Activated CD4-positive, alpha-beta T cell treated with anti-CD3 and anti-CD28 coated beads for 36 hours (primary cell): ENCODE measurements at regions not wholly inside any gene's neighbourhood (a gene's known extent, or its start where the extent isn't known, plus 50 kb on each side); places are given as distances from the start of the nearest gene placed in this dataset.

Experiments used
- ATAC-seq: fragments of 200-7000 bp; cut with Tn5 transposase; one replicate; pipeline ENCODE4 v1.10.0; 2021; ENCODE audit warnings: mild to moderate bottlenecking, moderate library complexity
- CTCF ChIA-PET: fragments of 350-600 bp; sonication (Branson Sonifier 250); formaldehyde crosslinking; loops from one replicate; lab custom pipeline; 2021; ENCODE audit warnings: antibody characterized with exemption; lab: Charles Lee
- POLR2A ChIA-PET: fragments of 350-600 bp; sonication (Branson Sonifier 250); formaldehyde crosslinking; loops from one replicate; lab custom pipeline; 2021; ENCODE audit warnings: antibody characterized with exemption, inconsistent platforms; lab: Charles Lee
- DNase-seq: peaks from one replicate; pipeline ENCODE4 v3.0.0-alpha.2; 2020
- H3K27ac Mint-ChIP-seq: one replicate; pipeline ENCODE4 v1.8.0; 2021; ENCODE audit warnings: mixed read lengths
- H3K27me3 Mint-ChIP-seq: one replicate; pipeline ENCODE4 v1.8.0; 2021; ENCODE audit warnings: mixed read lengths
- H3K36me3 Mint-ChIP-seq: one replicate; pipeline ENCODE4 v1.8.0; 2021; ENCODE audit warnings: low read depth, mixed read lengths
- H3K4me1 Mint-ChIP-seq: one replicate; pipeline ENCODE4 v1.8.0; 2021; ENCODE audit warnings: mixed read lengths
- H3K4me3 Mint-ChIP-seq: one replicate; pipeline ENCODE4 v1.8.0; 2021; ENCODE audit warnings: mild to moderate bottlenecking, moderate library complexity, mixed read lengths
- H3K9me3 Mint-ChIP-seq: one replicate; pipeline ENCODE4 v1.8.0; 2021; ENCODE audit warnings: low read depth, mixed read lengths
- intact Hi-C, 2 experiments: fragments of 100-400 bp; cut with DNase I in 1 of 2; cut with micrococcal nuclease in 1 of 2; formaldehyde crosslinking; loops; one replicate each; pipeline versions ENCODE4 v1.14.2 to v1.15.1; 2022 to 2024; cut with DNase I, micrococcal nuclease

DNA sequence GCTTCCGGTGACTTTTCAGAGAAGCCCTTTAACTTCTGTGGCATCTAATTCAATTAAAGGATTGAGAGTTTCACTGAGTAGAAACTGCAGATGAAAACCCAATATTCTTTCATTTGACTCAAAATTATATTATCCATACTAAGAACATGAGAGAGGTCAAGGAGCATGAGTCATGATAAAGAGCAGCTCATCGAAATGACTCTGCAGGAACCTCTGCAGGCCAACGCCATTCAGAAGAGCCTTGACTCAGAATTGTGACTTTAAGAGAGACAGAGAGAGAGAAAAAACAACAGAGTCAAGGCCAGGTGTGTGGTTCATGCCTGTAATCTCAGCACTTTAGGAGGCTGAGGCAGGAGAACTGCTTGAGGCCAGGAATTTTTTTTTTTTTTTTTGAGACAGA, 417.2 kb upstream of the XYLT1 start:
- intact Hi-C loops: no loop called here
- no peaks in the 10 kb centered on the region for H3K36me3 Mint-ChIP-seq
- ChIA-PET CTCF (no interaction called here), POLR2A (no interaction called here)
- H3K27ac Mint-ChIP-seq: no peak overlapping the region
- ATAC-seq: peak; percentile 61
- no peak overlapping the region for H3K4me3 Mint-ChIP-seq
- peaks cover 2% of the 10 kb centered on the region for H3K9me3 Mint-ChIP-seq
- H3K4me1 Mint-ChIP-seq: no peaks in the 10 kb centered on the region
- peak; percentile 7 for DNase-seq
- peaks cover 16% of the 10 kb centered on the region for H3K27me3 Mint-ChIP-seq

DNA sequence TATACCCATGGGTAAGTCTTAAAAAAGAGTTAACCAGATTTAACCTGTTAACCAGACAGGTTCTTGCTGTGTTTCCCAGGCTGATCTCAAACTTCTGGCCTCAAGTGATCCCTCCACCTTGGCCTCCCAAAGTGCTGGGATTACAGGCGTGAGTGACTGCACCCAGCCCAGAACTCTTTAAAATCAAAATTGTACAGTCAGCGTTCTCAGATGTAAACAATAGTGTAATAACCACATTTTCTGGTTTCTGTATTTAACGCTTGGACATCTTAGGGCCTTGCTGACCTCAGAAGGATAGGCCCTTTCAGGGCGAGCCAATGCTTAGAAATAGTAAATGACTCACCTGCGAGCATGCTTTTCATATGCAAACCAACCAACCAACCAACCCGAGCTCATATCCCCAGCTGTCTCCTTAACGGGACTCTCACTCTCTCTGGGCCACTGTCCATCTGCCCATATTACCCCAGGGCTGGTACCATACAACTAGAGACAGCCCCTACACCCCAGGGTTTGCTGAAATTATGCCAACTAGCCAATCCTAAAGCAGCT, 415.0 kb upstream of the XYLT1 start:
- no peak for DNase-seq
- Mint-ChIP-seq H3K4me3 (no peak overlapping the region), H3K4me1 (no peaks in the 10 kb centered on the region), H3K27ac (no peak overlapping the region), H3K36me3 (no peaks in the 10 kb centered on the region), H3K27me3 (peaks cover 14% of the 10 kb centered on the region), H3K9me3 (no peaks in the 10 kb centered on the region)
- ATAC-seq: no peak
- ChIA-PET CTCF (no interaction called here), POLR2A (no interaction called here)
- intact Hi-C loops: no loop called here

DNA sequence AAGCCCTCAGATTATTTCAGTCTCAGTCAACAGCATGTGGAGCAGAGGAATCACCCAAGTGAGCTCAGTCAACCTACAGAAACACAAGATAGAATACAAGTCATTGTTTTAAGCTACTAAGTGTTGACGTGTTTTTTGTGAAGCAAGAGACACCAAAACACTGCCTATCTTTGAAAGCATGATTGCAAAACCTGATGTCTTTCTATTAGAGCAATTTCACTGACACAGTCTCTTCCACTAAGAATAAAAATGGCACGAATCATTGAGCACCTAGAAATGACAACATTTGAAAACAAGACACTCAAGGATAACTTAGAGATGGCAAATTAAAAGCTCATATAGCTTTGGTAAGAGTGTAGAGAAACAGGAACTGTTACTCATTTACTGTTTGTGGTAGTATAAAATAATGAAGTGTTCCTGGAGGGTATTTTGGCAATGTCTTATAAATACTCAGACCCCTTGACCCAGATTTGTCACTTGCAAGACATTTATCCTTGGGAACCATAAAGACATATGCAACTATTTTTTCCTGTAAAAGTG, 407.1 kb upstream of the XYLT1 start:
- no peak overlapping the region for H3K27ac Mint-ChIP-seq
- no peaks in the 10 kb centered on the region for H3K36me3 Mint-ChIP-seq
- intact Hi-C loops: no loop called here
- H3K9me3 Mint-ChIP-seq: no peaks in the 10 kb centered on the region
- ChIA-PET CTCF (no interaction called here), POLR2A (no interaction called here)
- no peaks in the 10 kb centered on the region for H3K4me1 Mint-ChIP-seq
- peaks cover 16% of the 10 kb centered on the region for H3K27me3 Mint-ChIP-seq
- DNase-seq (no peak), ATAC-seq (no peak)
- no peak overlapping the region for H3K4me3 Mint-ChIP-seq

DNA sequence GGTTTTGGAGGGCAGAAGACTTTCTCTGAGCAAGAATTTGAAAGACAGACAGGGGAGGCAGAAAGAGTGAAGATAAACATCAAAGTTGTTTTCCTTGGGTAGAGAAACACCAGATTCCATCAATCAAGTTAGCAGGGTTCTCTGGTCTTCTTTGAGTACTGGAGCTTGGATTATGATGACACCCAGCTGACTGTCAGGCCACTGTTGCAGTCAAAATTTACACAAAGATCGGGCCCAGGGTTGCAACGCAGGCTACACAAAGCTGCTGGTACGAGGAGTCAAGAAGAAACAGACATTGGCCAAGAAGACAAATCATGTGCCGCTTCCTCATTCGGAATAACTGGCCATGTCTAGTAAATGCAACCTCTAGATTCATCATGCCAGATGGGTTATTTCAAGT, 396.2 kb upstream of the XYLT1 start:
- no peaks in the 10 kb centered on the region for H3K36me3 Mint-ChIP-seq
- no peaks in the 10 kb centered on the region for H3K9me3 Mint-ChIP-seq
- H3K4me1 Mint-ChIP-seq: no peaks in the 10 kb centered on the region
- no peak overlapping the region for H3K27ac Mint-ChIP-seq
- ATAC-seq: no peak
- CTCF ChIA-PET: no interaction called here
- POLR2A ChIA-PET: no interaction called here
- peaks cover 3% of the 10 kb centered on the region for H3K27me3 Mint-ChIP-seq
- DNase-seq: no peak
- H3K4me3 Mint-ChIP-seq: no peak overlapping the region
- intact Hi-C loops: no loop called here

DNA sequence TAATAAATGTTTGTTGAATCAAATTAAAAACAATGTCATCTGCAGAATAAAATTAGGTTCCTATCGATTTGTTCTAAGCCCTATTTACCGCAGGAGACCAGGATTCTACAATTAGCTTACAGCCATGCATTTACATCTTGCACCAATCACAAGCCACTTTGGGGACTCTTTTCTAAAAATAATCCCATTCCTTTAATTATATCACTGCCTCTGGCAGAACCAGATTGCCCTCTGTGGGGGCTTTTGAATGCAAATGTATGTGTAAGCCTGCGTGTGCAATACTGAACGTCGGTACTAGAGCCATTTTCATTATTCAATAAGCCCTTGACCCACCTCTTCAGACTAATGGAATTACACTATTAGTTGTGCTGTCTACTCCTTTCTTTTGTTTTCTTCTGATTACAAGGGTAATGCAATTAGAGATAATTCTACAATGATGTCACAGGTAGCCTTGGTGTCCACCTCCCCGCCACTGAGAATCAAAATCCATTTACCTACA, 391.3 kb upstream of the XYLT1 start:
- ChIA-PET POLR2A (no interaction called here), CTCF (no interaction called here)
- Mint-ChIP-seq H3K27ac (no peak overlapping the region), H3K27me3 (peaks cover 3% of the 10 kb centered on the region), H3K4me3 (no peak overlapping the region), H3K36me3 (no peaks in the 10 kb centered on the region), H3K9me3 (no peaks in the 10 kb centered on the region), H3K4me1 (no peaks in the 10 kb centered on the region)
- no peak for ATAC-seq
- no peak for DNase-seq
- intact Hi-C loops: no loop called here

DNA sequence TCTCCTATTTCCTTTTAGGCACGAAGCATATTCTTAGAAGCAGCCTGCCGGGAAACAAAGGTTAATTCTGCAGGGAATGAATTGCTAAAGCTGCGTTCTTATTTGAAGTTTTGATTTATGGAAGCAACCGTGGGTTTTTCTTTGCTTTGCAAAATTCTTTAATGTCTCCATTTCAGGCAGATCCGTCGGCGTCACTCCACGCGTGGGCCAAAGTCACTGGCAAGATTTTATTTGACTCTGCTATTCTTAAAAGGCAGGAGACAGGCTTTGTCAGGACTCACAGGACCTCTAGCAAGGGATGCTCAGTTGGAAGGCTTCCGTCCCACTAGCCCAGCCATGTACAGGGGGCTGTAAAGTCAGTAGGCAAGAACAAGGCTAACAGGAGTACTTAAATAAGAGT, 387.3 kb upstream of the XYLT1 start:
- no peaks in the 10 kb centered on the region for H3K36me3 Mint-ChIP-seq
- no peak for DNase-seq
- no peaks in the 10 kb centered on the region for H3K4me1 Mint-ChIP-seq
- H3K27ac Mint-ChIP-seq: no peak overlapping the region
- H3K27me3 Mint-ChIP-seq: peaks cover 10% of the 10 kb centered on the region
- no peak overlapping the region for H3K4me3 Mint-ChIP-seq
- intact Hi-C loops: no loop called here
- no peak for ATAC-seq
- CTCF ChIA-PET: no interaction called here
- POLR2A ChIA-PET: no interaction called here
- H3K9me3 Mint-ChIP-seq: peaks cover 2% of the 10 kb centered on the region

DNA sequence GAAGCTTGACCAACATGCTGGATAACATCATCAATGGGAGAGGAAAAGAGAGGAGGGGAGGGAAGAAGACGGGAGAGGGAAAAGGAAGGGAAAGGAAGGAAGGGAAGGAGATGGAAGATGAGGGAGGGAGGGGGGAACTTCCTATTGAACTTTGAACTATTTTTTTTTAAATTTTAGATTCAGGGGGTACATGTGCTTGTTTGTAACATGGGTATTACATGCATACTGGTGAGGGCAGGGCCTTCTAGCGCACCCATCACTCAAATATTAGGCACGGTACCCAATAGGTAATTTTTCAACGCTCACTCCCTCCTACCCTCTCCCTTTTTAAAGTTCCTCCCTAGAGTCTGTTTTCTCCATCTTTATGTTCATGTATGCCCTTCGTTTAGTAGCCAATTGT, 383.2 kb upstream of the XYLT1 start:
- Mint-ChIP-seq H3K4me3 (no peak overlapping the region), H3K9me3 (peaks cover 2% of the 10 kb centered on the region), H3K4me1 (no peaks in the 10 kb centered on the region), H3K27ac (no peak overlapping the region), H3K36me3 (no peaks in the 10 kb centered on the region), H3K27me3 (peaks cover 7% of the 10 kb centered on the region)
- POLR2A ChIA-PET: no interaction called here
- DNase-seq: no peak
- no peak for ATAC-seq
- CTCF ChIA-PET: interaction anchor here (0.7 kb wide), 1 partner anchor 511 kb away, joined by 3 read pairs; no protein-coding TSS in a partner anchor
- intact Hi-C loops: no loop called here

DNA sequence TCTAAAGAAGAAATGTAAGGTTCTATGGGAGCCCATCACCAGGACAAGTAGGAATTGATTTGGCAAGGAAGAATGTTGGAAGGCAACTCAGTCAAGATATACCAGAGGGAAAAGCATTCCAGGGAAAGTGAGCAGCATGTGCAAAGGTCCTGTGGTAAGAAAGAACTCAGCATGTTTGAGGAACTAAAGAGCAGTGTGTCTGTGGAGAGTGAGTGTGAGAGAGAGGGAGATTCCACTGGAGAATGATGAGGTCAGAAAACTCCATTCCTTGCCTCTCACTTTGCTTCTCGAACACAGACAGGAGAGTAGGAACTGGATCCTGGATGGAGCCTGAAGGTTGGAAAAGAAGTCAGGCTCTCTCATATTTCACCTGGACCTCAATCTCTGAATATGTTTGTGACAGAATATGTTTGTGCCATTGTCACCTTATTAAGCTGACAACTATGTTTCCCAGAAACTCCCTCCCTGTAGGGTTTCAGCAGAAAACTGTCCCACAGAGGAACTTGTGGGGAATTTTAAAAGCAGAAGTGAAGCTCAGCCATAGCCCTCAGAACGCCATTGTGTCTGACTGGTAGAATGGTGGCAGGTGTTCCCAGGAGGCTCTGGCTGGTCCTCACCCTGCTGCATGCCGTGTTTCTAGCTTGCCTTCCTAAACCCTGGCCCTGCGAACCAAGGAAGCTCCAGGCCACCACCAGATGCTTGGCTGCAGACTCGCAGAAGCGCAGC, 382.4 kb upstream of the XYLT1 start:
- no peak overlapping the region for H3K27ac Mint-ChIP-seq
- intact Hi-C loops: no loop called here
- H3K27me3 Mint-ChIP-seq: peaks cover 10% of the 10 kb centered on the region
- no peaks in the 10 kb centered on the region for H3K4me1 Mint-ChIP-seq
- no peak overlapping the region for H3K4me3 Mint-ChIP-seq
- no peaks in the 10 kb centered on the region for H3K36me3 Mint-ChIP-seq
- ChIA-PET CTCF (interaction anchor here (0.7 kb wide), 1 partner anchor 510 kb away, joined by 3 read pairs; no protein-coding TSS in a partner anchor), POLR2A (no interaction called here)
- peaks cover 2% of the 10 kb centered on the region for H3K9me3 Mint-ChIP-seq
- ATAC-seq: no peak
- no peak for DNase-seq

DNA sequence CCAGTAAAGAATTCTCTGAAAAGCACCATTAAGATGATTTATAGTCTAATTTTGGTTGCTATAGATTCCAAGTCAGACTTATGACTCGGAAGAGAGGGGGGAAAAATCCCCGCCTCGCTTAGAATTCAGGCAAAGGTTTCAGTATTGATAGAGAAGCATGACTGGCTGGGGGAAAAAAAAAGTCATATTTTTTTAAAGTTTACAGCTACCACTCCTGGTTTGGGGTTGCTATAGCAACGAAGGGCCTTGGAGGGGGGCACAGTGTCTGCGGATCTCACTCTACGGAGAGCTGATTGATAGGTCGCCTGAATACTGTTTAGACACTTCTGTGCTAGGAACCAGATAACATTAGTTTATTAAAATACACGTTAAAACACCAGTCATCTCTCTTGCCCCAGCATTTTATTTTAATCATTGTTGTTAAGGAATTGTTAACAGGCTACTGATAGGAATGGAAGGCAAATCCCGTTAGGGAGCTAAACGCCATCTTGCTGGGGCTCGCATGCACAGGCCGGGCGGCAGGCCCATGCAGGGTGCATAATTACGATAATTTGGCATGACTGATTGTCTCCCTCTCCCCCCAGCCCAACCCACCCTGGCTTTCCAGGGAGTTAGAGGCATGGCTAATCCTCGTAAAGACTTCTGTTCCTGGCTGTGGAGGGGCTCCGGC, 380.0 kb upstream of the XYLT1 start:
- CTCF ChIA-PET: no interaction called here
- POLR2A ChIA-PET: no interaction called here
- intact Hi-C loops: no loop called here
- Mint-ChIP-seq H3K4me3 (no peak overlapping the region), H3K27me3 (peaks cover 5% of the 10 kb centered on the region), H3K27ac (no peak overlapping the region), H3K36me3 (no peaks in the 10 kb centered on the region), H3K9me3 (peaks cover 2% of the 10 kb centered on the region), H3K4me1 (no peaks in the 10 kb centered on the region)
- no peak for DNase-seq
- no peak for ATAC-seq

DNA sequence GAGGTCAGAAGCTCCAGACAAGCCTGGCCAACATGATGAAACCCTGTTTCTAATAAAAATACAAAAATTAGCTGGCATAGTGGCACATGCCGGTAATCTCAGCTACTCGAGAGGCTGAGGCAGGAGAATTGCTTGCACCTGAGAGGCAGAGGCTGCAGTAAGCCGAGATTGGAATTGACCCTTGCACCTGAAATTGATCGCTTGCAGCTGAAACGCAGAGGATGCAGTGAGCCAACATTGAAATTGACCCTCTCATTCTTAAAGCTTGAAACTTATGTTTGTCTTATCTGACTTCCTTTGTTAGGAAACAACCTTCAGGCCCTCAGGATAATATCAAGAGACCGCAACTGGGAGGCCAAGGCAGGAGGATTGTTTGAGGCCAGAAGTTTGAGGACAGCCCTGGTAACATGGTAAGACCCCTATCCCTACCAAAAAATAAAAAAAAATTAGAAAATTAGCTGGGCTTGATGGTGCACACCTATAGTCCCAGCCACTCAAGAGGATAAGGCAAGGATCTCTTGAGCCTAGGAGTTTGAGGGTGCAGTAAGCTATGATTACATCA, 376.6 kb upstream of the XYLT1 start:
- POLR2A ChIA-PET: no interaction called here
- Mint-ChIP-seq H3K36me3 (no peaks in the 10 kb centered on the region), H3K4me3 (no peak overlapping the region), H3K27me3 (peaks cover 3% of the 10 kb centered on the region), H3K27ac (no peak overlapping the region), H3K9me3 (no peaks in the 10 kb centered on the region), H3K4me1 (no peaks in the 10 kb centered on the region)
- no peak for ATAC-seq
- DNase-seq: no peak
- CTCF ChIA-PET: no interaction called here
- intact Hi-C loops: loop anchor here in 1 of 2 experiments (10.0 kb wide), 1 partner anchor 63 kb away; no protein-coding TSS in a partner anchor

DNA sequence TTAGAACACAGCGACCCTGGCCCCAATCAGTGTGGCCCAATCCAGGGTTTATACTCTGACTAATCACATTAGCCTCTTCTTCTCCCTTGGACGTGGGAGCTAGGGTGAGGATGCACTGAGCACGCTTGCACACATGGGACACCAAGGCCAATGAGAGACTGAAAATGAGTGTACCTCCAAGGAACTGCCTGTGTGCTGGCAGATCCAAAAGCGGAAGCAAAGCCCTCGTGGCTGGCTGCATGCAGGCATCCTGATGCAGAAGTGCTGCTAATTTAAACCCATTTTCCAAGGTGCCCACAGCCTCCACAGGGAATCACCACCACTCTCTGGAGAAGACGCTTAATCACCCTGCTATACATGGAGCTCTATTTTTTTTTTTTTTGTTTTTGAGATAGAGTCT, 375.3 kb upstream of the XYLT1 start:
- Mint-ChIP-seq H3K9me3 (no peaks in the 10 kb centered on the region), H3K27ac (no peak overlapping the region), H3K36me3 (no peaks in the 10 kb centered on the region), H3K4me1 (no peaks in the 10 kb centered on the region), H3K27me3 (peaks cover 5% of the 10 kb centered on the region), H3K4me3 (no peak overlapping the region)
- intact Hi-C loops: loop anchor here in 1 of 2 experiments (10.0 kb wide), 1 partner anchor 61 kb away; no protein-coding TSS in a partner anchor
- POLR2A ChIA-PET: no interaction called here
- CTCF ChIA-PET: interaction anchor here (0.7 kb wide), 1 partner anchor 137 kb away, joined by 4 read pairs; no protein-coding TSS in a partner anchor
- ATAC-seq (no peak), DNase-seq (no peak)
